Spinal cord (tissue), 9 donors: ENCODE measurements at regions not wholly inside any gene's neighbourhood (a gene's known extent, or its start where the extent isn't known, plus 50 kb on each side); places are given as distances from the start of the nearest gene placed in this dataset.

ENCODE experiments used
- DNase-seq, 6 donors: peaks; one replicate each; pipeline versions ENCODE4 v3.0.0 to v3.0.0-alpha.2; 2013 to 2015; ENCODE audit warnings: low spot score in 6 of 6, low read depth in 4 of 6
- H3K27ac ChIP-seq: one replicate; pipeline ENCODE4 v1.5.1; 2013; ENCODE audit warnings: low read depth, low read length, control low read depth
- H3K27me3 ChIP-seq: one replicate; pipeline ENCODE4 v1.6.1; 2013; ENCODE audit warnings: low read length; ENCODE audit not compliant: control insufficient read depth, insufficient read depth
- H3K36me3 ChIP-seq: one replicate; pipeline ENCODE4 v1.6.1; 2013; ENCODE audit warnings: low read length; ENCODE audit not compliant: control insufficient read depth, insufficient read depth
- H3K4me1 ChIP-seq: one replicate; pipeline ENCODE4 v1.6.1; 2013; ENCODE audit warnings: low read length; ENCODE audit not compliant: control insufficient read depth, insufficient read depth
- H3K4me3 ChIP-seq: one replicate; pipeline ENCODE4 v1.5.1; 2013; ENCODE audit warnings: low read depth, low read length, control low read depth
- H3K9me3 ChIP-seq: one replicate; pipeline ENCODE4 v1.6.1; 2013; ENCODE audit warnings: low read length; ENCODE audit not compliant: control insufficient read depth, insufficient read depth
- WGBS: methylation state at CpG from one replicate; pipeline ENCODE4 v1.1.5; 2013; ENCODE audit warnings: missing lambda C conversion rate; ENCODE audit not compliant: insufficient coverage; 5-methylcytosine and 5-hydroxymethylcytosine counted together
- donor health status: healthy.

- H3K27me3 ChIP-seq: no peaks in the 10 kb centered on the region
- H3K9me3 ChIP-seq: no peaks in the 10 kb centered on the region
- no peak overlapping the region for H3K27ac ChIP-seq
- DNase-seq: no peak
- no peak overlapping the region for H3K4me3 ChIP-seq
- no peaks in the 10 kb centered on the region for H3K36me3 ChIP-seq
- no peaks in the 10 kb centered on the region for H3K4me1 ChIP-seq
Measured at GRCh38 chr9:12516573-12516972, 176.6 kb upstream of the TYRP1 start.

GRCh38 chr9:12538842-12539579 is 154.2 kb upstream of the TYRP1 start:
- no peaks in the 10 kb centered on the region for H3K27me3 ChIP-seq
- no peak overlapping the region for H3K4me3 ChIP-seq
- no peak for DNase-seq
- WGBS: 76% methylated on average over 11 of the region's 13 CpGs
- no peak overlapping the region for H3K27ac ChIP-seq
- H3K36me3 ChIP-seq: no peaks in the 10 kb centered on the region
- no peaks in the 10 kb centered on the region for H3K4me1 ChIP-seq
- no peaks in the 10 kb centered on the region for H3K9me3 ChIP-seq

- Histone ChIP-seq H3K27ac (no peak overlapping the region), H3K9me3 (no peaks in the 10 kb centered on the region), H3K27me3 (no peaks in the 10 kb centered on the region), H3K4me3 (no peak overlapping the region), H3K4me1 (no peaks in the 10 kb centered on the region), H3K36me3 (no peaks in the 10 kb centered on the region)
- WGBS: 94% methylated on average over 2 of the region's 4 CpGs
- DNase-seq: no peak
Measured at GRCh38 chr9:12539580-12539975, 153.6 kb upstream of the TYRP1 start.

GRCh38 chr9:12544700-12545099 is 148.5 kb upstream of the TYRP1 start:
- DNase-seq: no peak
- Histone ChIP-seq H3K27ac (no peak overlapping the region), H3K9me3 (no peaks in the 10 kb centered on the region), H3K36me3 (no peaks in the 10 kb centered on the region), H3K4me3 (no peak overlapping the region), H3K4me1 (no peaks in the 10 kb centered on the region), H3K27me3 (no peaks in the 10 kb centered on the region)
- WGBS: 100% methylated on average over 1 of the region's 2 CpGs

- Histone ChIP-seq H3K27me3 (no peaks in the 10 kb centered on the region), H3K4me3 (no peak overlapping the region), H3K27ac (no peak overlapping the region), H3K4me1 (no peaks in the 10 kb centered on the region), H3K9me3 (no peaks in the 10 kb centered on the region), H3K36me3 (no peaks in the 10 kb centered on the region)
- WGBS: no CpG with 5 or more reads among the region's 5 CpGs
- peak in 1 of 6 donors; percentile 27 for DNase-seq
Measured at GRCh38 chr9:12554636-12555035, 138.5 kb upstream of the TYRP1 start.

GRCh38 chr9:12566404-12567090 is 126.6 kb upstream of the TYRP1 start:
- Histone ChIP-seq H3K27me3 (no peaks in the 10 kb centered on the region), H3K4me1 (no peaks in the 10 kb centered on the region), H3K9me3 (no peaks in the 10 kb centered on the region), H3K27ac (no peak overlapping the region), H3K36me3 (no peaks in the 10 kb centered on the region), H3K4me3 (no peak overlapping the region)
- WGBS: 90% methylated on average over 4 of the region's 5 CpGs
- no peak for DNase-seq

GRCh38 chr9:12584656-12585522 is 108.3 kb upstream of the TYRP1 start:
- Histone ChIP-seq H3K27me3 (no peaks in the 10 kb centered on the region), H3K36me3 (no peaks in the 10 kb centered on the region), H3K4me1 (no peaks in the 10 kb centered on the region), H3K9me3 (no peaks in the 10 kb centered on the region), H3K4me3 (no peak overlapping the region), H3K27ac (no peak overlapping the region)
- WGBS: no CpG with 5 or more reads among the region's 3 CpGs
- DNase-seq: peak in 1 of 6 donors; percentile 34

- WGBS: 86% methylated on average over 1 of the region's 3 CpGs
Measured at GRCh38 chr9:12595400-12595799, 97.8 kb upstream of the TYRP1 start.

GRCh38 chr9:12604164-12604821 is 88.9 kb upstream of the TYRP1 start:
- Histone ChIP-seq H3K36me3 (no peaks in the 10 kb centered on the region), H3K27ac (no peak overlapping the region), H3K4me3 (no peak overlapping the region), H3K4me1 (no peaks in the 10 kb centered on the region), H3K27me3 (no peaks in the 10 kb centered on the region), H3K9me3 (no peaks in the 10 kb centered on the region)
- DNase-seq: no peak
- WGBS: no CpG with 5 or more reads among the region's 2 CpGs

More at GRCh38 chr9:12595400-12595799, 97.8 kb upstream of the TYRP1 start:
- H3K4me3 ChIP-seq: no peak overlapping the region
- H3K4me1 ChIP-seq: no peaks in the 10 kb centered on the region
- no peaks in the 10 kb centered on the region for H3K9me3 ChIP-seq
- no peak for DNase-seq
- H3K27ac ChIP-seq: no peak overlapping the region
- no peaks in the 10 kb centered on the region for H3K27me3 ChIP-seq
- H3K36me3 ChIP-seq: no peaks in the 10 kb centered on the region
